Heart right ventricle (tissue), 16 donors: ENCODE measurements at regions not wholly inside any gene's neighbourhood (a gene's known extent, or its start where the extent isn't known, plus 50 kb on each side); places are given as distances from the start of the nearest gene placed in this dataset.

Source experiments
- ATAC-seq, 8 donors: fragments of 200-7000 bp; cut with Tn5 transposase; one replicate each; pipeline ENCODE4 v1.9.1; 2020; ENCODE audit warnings: mild to moderate bottlenecking in 8 of 8, moderate library complexity in 8 of 8, moderate number of reproducible peaks in 1 of 8
- DNase-seq, 2 donors: peaks; one replicate each; pipeline ENCODE4 v3.0.0-alpha.2; 2020
- H3K27ac ChIP-seq, 10 donors: fragments of 200-600 bp; sonication (generic) in 2 of 10; one replicate each; pipeline versions ENCODE4 v1.5.0 to v1.8.0; 2020 to 2022; ENCODE audit warnings: mild to moderate bottlenecking in 3 of 10
- H3K27me3 ChIP-seq, 7 donors: fragments of 200-600 bp; one replicate each; pipeline ENCODE4 v1.8.0; 2021 to 2022; ENCODE audit warnings: mild to moderate bottlenecking in 2 of 7
- H3K36me3 ChIP-seq, 9 donors: fragments of 200-600 bp; sonication (generic) in 1 of 9; one replicate each; pipeline versions ENCODE4 v1.5.0 to v1.8.0; 2020 to 2022; ENCODE audit warnings: mild to moderate bottlenecking in 2 of 9
- H3K4me1 ChIP-seq, 9 donors: fragments of 200-600 bp; sonication (generic) in 1 of 9; one replicate each; pipeline versions ENCODE4 v1.5.0 to v1.8.0; 2020 to 2022; ENCODE audit warnings: mild to moderate bottlenecking in 4 of 9
- H3K4me3 ChIP-seq, 10 donors: fragments of 200-600 bp; sonication (generic) in 2 of 10; one replicate each; pipeline versions ENCODE4 v1.5.0 to v1.8.0; 2020 to 2022; ENCODE audit warnings: mild to moderate bottlenecking in 7 of 10, moderate library complexity in 2 of 10
- H3K9me3 ChIP-seq, 11 donors: fragments of 200-600 bp in 10 of 11; sonication (generic) in 2 of 11; one replicate each; pipeline versions ENCODE4 v1.5.0 to v1.8.0; 2013 to 2022; ENCODE audit warnings: mild to moderate bottlenecking in 2 of 11, control low read depth in 1 of 11, moderate library complexity in 1 of 11
- WGBS, 2 donors: extraction: QIAGEN DNeasy Blood & Tissue Kit; methylation state at CpG; one replicate each; pipeline ENCODE4 v1.1.7; 2013; ENCODE audit warnings: inconsistent platforms in 1 of 2; 5-methylcytosine and 5-hydroxymethylcytosine counted together
- intact Hi-C, 10 donors: fragments of 100-400 bp; cut with DNase I; formaldehyde crosslinking; loops; one replicate each; pipeline versions ENCODE4 v1.11.1 to v1.14.2; 2022
- TF ChIP-seq, protein P1 (sequence below), 9 donors: fragments of 200-600 bp; sonication (generic) in 2 of 9; IDR thresholded peaks; one replicate each; pipeline versions ENCODE4 v1.5.0 to v1.8.0; 2021 to 2022; ENCODE audit warnings: antibody characterized with exemption in 9 of 9, mild to moderate bottlenecking in 5 of 9, moderate library complexity in 1 of 9
- donor health status: Arrhythmogenic right ventricular cardiomyopathy.
- donor health status: ischemic (EF 13 %, LVEDD 7.1; RV severe dilation, severe dysfunction).
- donor health status: healthy with polysubstance abuse.
- donor health status: DM: no; HTN: yes; CAD: no.
- donor health status: DM: no; HTN: no; CAD: no.
- donor health status: ischemic (EF 25% LVEDD 6.9; RV normal size, moderate dysfunction).
- donor health status: ischemic (EF 25% LVEDD 5.7; RV mildly dilated, moderate dysfunction).
- donor health status: healthy.
- donor health status: DM: yes; HTN: yes; CAD: no.
- donor health status: Ischemic cardiomyopathy.
- donor health status: ischemic (EF 35%, LVEDD 5.7; RV mildly dilated, moderate dysfunction).
- donor health status: nonischemic (EF 11% LVEDD 7.7; RV severe dilation, severe dysfunction).
- donor health status: DM: yes; HTN: yes; CAD: no.
- donor health status: PGD.
- donor health status: ischemic (EF 29% LVEDD 5.4; RV normal size, mild dysfunction).
- donor health status: nonischemic (EF 23%, LVEDD 6.1; RV moderate dilation, normal function).

DNA sequence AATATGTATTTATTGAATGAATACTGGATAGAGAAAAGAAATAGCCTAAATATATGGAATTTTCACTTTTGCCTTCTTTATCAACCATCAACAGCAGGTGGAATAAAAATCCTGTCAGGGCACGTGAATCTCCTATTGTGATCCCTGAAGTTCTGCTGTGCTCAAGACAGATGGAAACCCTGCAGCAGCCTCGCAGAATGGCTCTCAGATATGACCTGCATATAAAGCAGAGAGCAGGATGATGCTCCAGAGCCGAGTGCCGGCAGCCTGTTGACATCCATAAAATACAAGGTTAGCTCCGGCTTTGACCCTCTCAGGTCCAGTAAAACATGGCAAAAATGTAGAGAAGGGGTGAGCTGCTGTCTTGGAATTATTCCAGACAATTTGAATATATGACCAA is 659.3 kb downstream of the DIAPH3 start:
- intact Hi-C loops: no loop called here
- Histone ChIP-seq H3K36me3 (no peaks in the 10 kb centered on the region), H3K27me3 (no peaks in the 10 kb centered on the region), H3K4me3 (no peak overlapping the region), H3K27ac (no peak overlapping the region), H3K9me3 (no peaks in the 10 kb centered on the region), H3K4me1 (peaks cover 0 to 4% (median 0%) of the 10 kb centered on the region in 9 donors)
- TF ChIP-seq, protein P1, sequence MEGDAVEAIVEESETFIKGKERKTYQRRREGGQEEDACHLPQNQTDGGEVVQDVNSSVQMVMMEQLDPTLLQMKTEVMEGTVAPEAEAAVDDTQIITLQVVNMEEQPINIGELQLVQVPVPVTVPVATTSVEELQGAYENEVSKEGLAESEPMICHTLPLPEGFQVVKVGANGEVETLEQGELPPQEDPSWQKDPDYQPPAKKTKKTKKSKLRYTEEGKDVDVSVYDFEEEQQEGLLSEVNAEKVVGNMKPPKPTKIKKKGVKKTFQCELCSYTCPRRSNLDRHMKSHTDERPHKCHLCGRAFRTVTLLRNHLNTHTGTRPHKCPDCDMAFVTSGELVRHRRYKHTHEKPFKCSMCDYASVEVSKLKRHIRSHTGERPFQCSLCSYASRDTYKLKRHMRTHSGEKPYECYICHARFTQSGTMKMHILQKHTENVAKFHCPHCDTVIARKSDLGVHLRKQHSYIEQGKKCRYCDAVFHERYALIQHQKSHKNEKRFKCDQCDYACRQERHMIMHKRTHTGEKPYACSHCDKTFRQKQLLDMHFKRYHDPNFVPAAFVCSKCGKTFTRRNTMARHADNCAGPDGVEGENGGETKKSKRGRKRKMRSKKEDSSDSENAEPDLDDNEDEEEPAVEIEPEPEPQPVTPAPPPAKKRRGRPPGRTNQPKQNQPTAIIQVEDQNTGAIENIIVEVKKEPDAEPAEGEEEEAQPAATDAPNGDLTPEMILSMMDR (IDR thresholded peaks at IDR 0.05): no peak
- 89 to 91% methylated on average over 5 of the region's 5 CpGs for WGBS, 2 donors
- ATAC-seq: no peak
- no peak for DNase-seq

DNA sequence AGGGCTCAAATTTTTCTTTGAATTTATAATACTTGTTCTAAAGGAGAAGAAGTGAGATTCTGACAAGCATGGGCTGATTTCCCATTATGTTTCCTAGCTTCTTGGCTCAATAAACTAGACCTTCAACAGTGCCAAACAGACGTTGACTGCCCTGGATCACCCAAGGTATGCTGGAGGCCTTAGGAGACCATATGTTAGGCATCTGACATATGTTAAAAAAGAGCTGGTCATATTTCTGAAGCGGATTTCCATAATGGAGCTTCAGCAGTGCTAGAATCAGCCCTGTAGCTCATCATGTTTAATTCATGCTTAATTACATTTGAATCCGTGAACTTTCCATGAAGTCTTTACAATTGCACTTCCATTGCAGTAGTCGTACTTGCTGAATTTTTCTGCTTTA is 653.3 kb downstream of the DIAPH3 start:
- Histone ChIP-seq H3K4me3 (no peak overlapping the region), H3K9me3 (no peaks in the 10 kb centered on the region), H3K27me3 (no peaks in the 10 kb centered on the region), H3K27ac (no peak overlapping the region), H3K4me1 (no peaks in the 10 kb centered on the region), H3K36me3 (no peaks in the 10 kb centered on the region)
- ATAC-seq: no peak
- TF ChIP-seq, protein P1 (IDR thresholded peaks at IDR 0.05): no peak
- DNase-seq: no peak
- intact Hi-C loops: no loop called here
- WGBS, 2 donors: 82 to 86% methylated on average over 4 of the region's 4 CpGs

DNA sequence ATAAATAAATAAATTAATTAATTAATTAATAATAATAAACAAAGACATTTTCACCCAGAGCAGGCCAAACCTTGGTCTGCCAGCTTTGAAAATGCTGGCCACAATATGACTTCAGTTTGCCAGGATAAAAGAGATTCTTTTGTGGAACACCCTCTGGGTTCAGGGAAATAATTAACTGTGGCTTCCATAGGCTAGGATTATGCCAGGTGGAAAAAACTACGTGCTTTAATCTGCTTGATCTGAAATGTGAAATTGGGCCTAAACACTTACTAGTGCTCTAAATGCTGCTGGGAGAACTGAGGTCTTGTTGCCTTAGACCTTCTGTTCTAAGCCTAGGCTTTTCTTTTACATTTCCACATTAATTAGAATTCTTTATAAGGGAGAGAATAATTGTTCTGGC is 650.0 kb downstream of the DIAPH3 start:
- Histone ChIP-seq H3K27me3 (no peaks in the 10 kb centered on the region), H3K36me3 (no peaks in the 10 kb centered on the region), H3K9me3 (no peaks in the 10 kb centered on the region), H3K4me3 (no peak overlapping the region), H3K4me1 (no peaks in the 10 kb centered on the region), H3K27ac (no peak overlapping the region)
- intact Hi-C loops: no loop called here
- WGBS, 2 donors: 85 to 88% methylated on average over 1 of the region's 1 CpG
- ATAC-seq (no peak), DNase-seq (no peak)
- TF ChIP-seq, protein P1 (IDR thresholded peaks at IDR 0.05): no peak

DNA sequence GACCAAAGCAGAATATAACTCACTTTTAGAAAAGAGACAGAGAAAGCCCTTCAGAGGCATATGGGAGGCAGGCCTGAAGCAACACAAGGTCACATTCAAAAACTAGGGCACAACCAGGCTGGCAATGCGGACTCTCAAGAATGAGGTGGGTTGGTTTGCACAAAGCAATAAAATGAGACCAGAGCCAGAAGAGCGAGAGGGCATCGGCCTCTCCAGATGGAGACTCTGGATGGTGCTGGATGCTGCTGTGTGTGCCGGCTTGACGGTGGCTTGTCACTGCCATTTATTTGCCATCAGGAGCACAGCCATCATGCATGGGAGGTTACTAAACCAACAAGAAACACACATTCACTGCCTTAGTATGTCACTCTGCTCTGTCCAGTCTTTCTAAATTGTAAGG is 649.4 kb downstream of the DIAPH3 start:
- no peak overlapping the region for H3K4me3 ChIP-seq
- no peaks in the 10 kb centered on the region for H3K36me3 ChIP-seq
- no peak overlapping the region for H3K27ac ChIP-seq
- intact Hi-C loops: no loop called here
- no peaks in the 10 kb centered on the region for H3K9me3 ChIP-seq
- TF ChIP-seq, protein P1 (IDR thresholded peaks at IDR 0.05): no peak
- WGBS, 2 donors: 97 to 98% methylated on average over 5 of the region's 5 CpGs
- no peaks in the 10 kb centered on the region for H3K4me1 ChIP-seq
- no peak for DNase-seq
- H3K27me3 ChIP-seq: no peaks in the 10 kb centered on the region
- no peak for ATAC-seq

DNA sequence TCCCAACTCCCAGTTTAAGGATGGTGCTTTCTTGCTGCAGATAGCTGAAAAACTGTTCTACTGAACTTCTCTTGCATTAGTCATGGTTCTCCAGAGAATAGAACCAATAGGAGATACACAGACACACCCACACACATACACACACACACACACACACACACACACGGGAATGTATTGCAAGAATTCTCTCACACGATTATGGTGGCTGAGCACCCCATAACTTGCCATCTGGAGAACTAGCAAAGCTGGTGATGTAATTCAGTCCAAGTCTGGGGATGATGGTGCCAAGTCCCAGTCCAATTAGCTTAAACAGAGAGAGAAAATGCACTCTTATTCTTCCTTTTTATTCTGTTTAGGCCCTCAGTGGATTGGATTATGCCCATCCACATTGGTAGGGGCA is 643.9 kb downstream of the DIAPH3 start:
- no peaks in the 10 kb centered on the region for H3K27me3 ChIP-seq
- DNase-seq (no peak), ATAC-seq (no peak)
- H3K4me3 ChIP-seq: no peak overlapping the region
- no peaks in the 10 kb centered on the region for H3K36me3 ChIP-seq
- no peaks in the 10 kb centered on the region for H3K9me3 ChIP-seq
- WGBS, 2 donors: 80 to 82% methylated on average over 2 of the region's 2 CpGs
- no peaks in the 10 kb centered on the region for H3K4me1 ChIP-seq
- TF ChIP-seq, protein P1 (IDR thresholded peaks at IDR 0.05): no peak
- no peak overlapping the region for H3K27ac ChIP-seq
- intact Hi-C loops: no loop called here
